K562 (cell line): ENCODE measurements at regions not wholly inside any gene's neighbourhood (a gene's known extent, or its start where the extent isn't known, plus 50 kb on each side); places are given as distances from the start of the nearest gene placed in this dataset.

Experiments
- ATAC-seq: fragments of 200-7000 bp; cut with Tn5 transposase; 3 replicates; pipeline ENCODE4 v1.9.1; 2020; ENCODE audit warnings: moderate library complexity
- BruUV-seq: library from RNA; stranded (reverse); fragments of 400-500 nt; replicated peaks from 2 replicates; lab custom pipeline; 2021; lab: Mats Ljungman, UMichigan
- CTCF ChIA-PET: fragments of 300-600 bp; formaldehyde crosslinking; extraction: SDS; loops from one replicate; lab custom pipeline; 2021; ENCODE audit warnings: low intra/inter-chr PET ratio; lab: Yijun Ruan, JAX
- POLR2A ChIA-PET: fragments of 300-600, 350-650 bp; sonication (Branson Sonifier 250); formaldehyde crosslinking; extraction: SDS; loops from one replicate; lab custom pipeline; 2021; ENCODE audit warnings: antibody characterized with exemption, inconsistent platforms; lab: Yijun Ruan, JAX
- DNase-seq, 4 experiments: peaks; one replicate each; pipeline versions ENCODE4 v3.0.0 to v3.0.0-alpha.2; 2011 to 2018; ENCODE audit warnings: low spot score in 3 of 4, mixed read lengths in 3 of 4; ENCODE audit errors: extremely low read depth in 1 of 4
- FAIRE-seq: peaks from 2 replicates; lab custom pipeline; 2011; peaks lifted over from hg19 to GRCh38; lab: Jason Lieb, UNC
- H2AFZ ChIP-seq: 2 replicates; pipeline ENCODE4 v1.6.0; 2011; ENCODE audit warnings: low read depth, low read length, control low read depth, inconsistent platforms
- H3K27ac ChIP-seq: fragments of 200-600 bp; 3 replicates; pipeline ENCODE4 v1.8.0; 2011; ENCODE audit warnings: low read depth, mild to moderate bottlenecking, control low read depth, inconsistent platforms, low read length, moderate library complexity, mixed read lengths; ENCODE audit errors: extremely low read depth
- H3K27me3 ChIP-seq, 2 experiments: fragments of 300-600 bp in 1 of 2; 2 replicates in 1 of 2; 3 replicates in 1 of 2; pipeline versions ENCODE4 v1.6.0 to v1.8.0; 2011; ENCODE audit warnings: inconsistent platforms in 2 of 2, low read length in 2 of 2, mild to moderate bottlenecking in 1 of 2, mixed read lengths in 1 of 2, moderate library complexity in 1 of 2; ENCODE audit not compliant: control insufficient read depth in 2 of 2, insufficient read depth in 2 of 2
- H3K36me3 ChIP-seq: fragments of 300-600 bp; 3 replicates; pipeline ENCODE4 v1.8.0; 2011; ENCODE audit warnings: mild to moderate bottlenecking, low read length, inconsistent platforms; ENCODE audit not compliant: control insufficient read depth, insufficient read depth
- H3K4me1 ChIP-seq, 2 experiments: fragments of 200-600 bp in 1 of 2; replicated peaks in 1 of 2; 2 replicates in 1 of 2; 3 replicates in 1 of 2; pipeline versions ENCODE4 v1.5.1 to v1.8.0; 2011; ENCODE audit warnings: inconsistent platforms in 2 of 2, low read length in 2 of 2, mild to moderate bottlenecking in 1 of 2, mixed read lengths in 1 of 2, moderate library complexity in 1 of 2; ENCODE audit not compliant: control insufficient read depth in 2 of 2, insufficient read depth in 2 of 2
- H3K4me2 ChIP-seq: 2 replicates; pipeline ENCODE4 v1.6.1; 2011; ENCODE audit warnings: low read length, control low read depth, inconsistent platforms, mixed read lengths; ENCODE audit not compliant: insufficient read depth
- H3K4me3 ChIP-seq: fragments of 200-600 bp; sonication (generic), shearing (Covaris generic); 2 replicates; pipeline ENCODE4 v1.5.1; 2016; ENCODE audit warnings: control low read depth, inconsistent platforms
- H3K79me2 ChIP-seq: fragments of 200-600 bp; 3 replicates; pipeline ENCODE4 v1.8.0; 2011; ENCODE audit warnings: low read length, inconsistent platforms; ENCODE audit not compliant: control insufficient read depth, insufficient read depth
- H3K9ac ChIP-seq, 2 experiments: 2 replicates each; pipeline versions ENCODE4 v1.6.0 to v1.6.1; 2011; ENCODE audit warnings: low read depth in 2 of 2, low read length in 2 of 2, control low read depth in 1 of 2, inconsistent platforms in 1 of 2, mild to moderate bottlenecking in 1 of 2, mixed read lengths in 1 of 2; ENCODE audit not compliant: insufficient read depth in 1 of 2
- H3K9me1 ChIP-seq: one replicate; pipeline ENCODE4 v1.6.0; 2011; ENCODE audit warnings: inconsistent platforms, mild to moderate bottlenecking, low read length, moderate library complexity; ENCODE audit not compliant: control insufficient read depth, insufficient read depth
- H3K9me3 ChIP-seq: replicated peaks from 2 replicates; pipeline ENCODE4 v1.5.1; 2011; ENCODE audit warnings: low read depth, low read length, inconsistent platforms; ENCODE audit not compliant: control insufficient read depth, insufficient read depth
- H4K20me1 ChIP-seq: replicated peaks from 2 replicates; pipeline ENCODE4 v1.6.1; 2011; ENCODE audit warnings: low read length, inconsistent platforms, mixed read lengths; ENCODE audit not compliant: control insufficient read depth, insufficient read depth
- ATF1 ChIP-seq, 2 experiments: fragments of 450-650 bp in 1 of 2; IDR thresholded peaks; 2 replicates each; pipeline ENCODE4 v1.6.1; 2016; ENCODE audit warnings: missing compliant biosample characterization in 1 of 2, missing genetic modification characterization in 1 of 2
- ATF4 ChIP-seq: fragments of 450-650 bp; formaldehyde crosslinking; IDR thresholded peaks from 2 replicates; pipeline ENCODE4 v1.4.0; 2022; ENCODE audit warnings: mild to moderate bottlenecking, moderate library complexity
- CBX2 ChIP-seq: fragments of 200-600 bp; sonication (generic); IDR thresholded peaks from one replicate; pipeline ENCODE4 v1.6.1; 2012; ENCODE audit warnings: mild to moderate bottlenecking, low read length, inconsistent platforms; ENCODE audit not compliant: insufficient read depth, poor library complexity, severe bottlenecking
- DDX20 ChIP-seq: fragments of 450-650 bp; IDR thresholded peaks from 2 replicates; pipeline ENCODE4 v1.6.1; 2016; ENCODE audit warnings: missing genetic modification characterization, low read depth, mild to moderate bottlenecking, missing compliant biosample characterization, moderate library complexity
- ESRRA ChIP-seq: fragments of 450-650 bp; IDR thresholded peaks from 2 replicates; pipeline ENCODE4 v1.6.1; 2014; ENCODE audit warnings: low read depth, mild to moderate bottlenecking, moderate library complexity, borderline replicate concordance
- ILK ChIP-seq: fragments of 450-650 bp; IDR thresholded peaks from 2 replicates; pipeline ENCODE4 v1.6.1; 2016; ENCODE audit warnings: missing genetic modification characterization, low read depth, mild to moderate bottlenecking, missing compliant biosample characterization, moderate library complexity, borderline replicate concordance
- MIER1 ChIP-seq: fragments of 450-650 bp; IDR thresholded peaks from 2 replicates; pipeline ENCODE4 v1.6.1; 2016; ENCODE audit warnings: antibody characterized with exemption, mild to moderate bottlenecking, low read depth
- NFIX ChIP-seq: fragments of 250-450 bp; sonication (Bioruptor Pico); IDR thresholded peaks from 2 replicates; pipeline ENCODE4 v1.4.0; 2020; ENCODE audit warnings: low read depth, mild to moderate bottlenecking, moderate library complexity
- NFRKB ChIP-seq: fragments of 450-650 bp; IDR thresholded peaks from 2 replicates; pipeline ENCODE4 v1.6.1; 2016; ENCODE audit warnings: low read depth
- NR3C1 ChIP-seq: sonication (generic); formaldehyde crosslinking; IDR thresholded peaks from 2 replicates; pipeline ENCODE4 v1.8.1; 2022; ENCODE audit warnings: missing genetic modification reagents
- NUFIP1 ChIP-seq: fragments of 450-650 bp; IDR thresholded peaks from 2 replicates; pipeline ENCODE4 v1.6.1; 2018; ENCODE audit not compliant: partially characterized antibody
- SMAD4 ChIP-seq: fragments of 250-450 bp; sonication (Bioruptor Pico); conservative IDR thresholded peaks from 2 replicates; pipeline ENCODE4 v1.8.0; 2021; ENCODE audit warnings: inconsistent platforms, mild to moderate bottlenecking, moderate library complexity
- SMARCA4 ChIP-seq: fragments of 450-650 bp; IDR thresholded peaks from 2 replicates; pipeline ENCODE4 v1.6.1; 2016
- TAL1 ChIP-seq: fragments of 450-650 bp; IDR thresholded peaks from 2 replicates; pipeline ENCODE4 v1.6.1; 2016; ENCODE audit warnings: mild to moderate bottlenecking
- ZNF146 ChIP-seq: IDR thresholded peaks from one replicate; pipeline ENCODE4 v1.6.1; 2018; ENCODE audit warnings: missing compliant biosample characterization; ENCODE audit not compliant: unreplicated experiment
- ZNF253 ChIP-seq: fragments of 250-450 bp; sonication (Bioruptor Pico); conservative IDR thresholded peaks from 2 replicates; pipeline ENCODE4 v1.6.1; 2021; ENCODE audit warnings: mild to moderate bottlenecking
- ZNF398 ChIP-seq: fragments of 250-450 bp; sonication (Bioruptor Pico); IDR thresholded peaks from 2 replicates; pipeline ENCODE4 v1.8.0; 2021; ENCODE audit warnings: moderate library complexity, mild to moderate bottlenecking, inconsistent platforms
- ZNF436 ChIP-seq: fragments of 250-450, 450-650 bp; sonication (Bioruptor Pico); formaldehyde crosslinking; IDR thresholded peaks from 2 replicates; pipeline ENCODE4 v1.7.0; 2020; ENCODE audit warnings: mild to moderate bottlenecking
- ZNF639 ChIP-seq, 2 experiments: fragments of 200-800 bp in 1 of 2; sonication (Bioruptor generic) in 1 of 2; sonication (generic) in 1 of 2; formaldehyde crosslinking in 1 of 2; IDR thresholded peaks in 1 of 2; conservative IDR thresholded peaks in 1 of 2; 2 replicates each; pipeline versions ENCODE4 v1.5.0 to v1.6.1; 2016 to 2020; ENCODE audit warnings: missing compliant biosample characterization in 1 of 2, missing genetic modification characterization in 1 of 2, missing genetic modification reagents in 1 of 2
- ZNF766 ChIP-seq: fragments of 200-800 bp; sonication (Bioruptor generic); conservative IDR thresholded peaks from 2 replicates; pipeline ENCODE4 v1.6.1; 2016; ENCODE audit warnings: missing genetic modification characterization, missing compliant biosample characterization
- WGBS: fragments of 100-300 bp; shearing (Covaris generic); methylation state at CpG from one replicate; pipeline ENCODE4 v1.1.6; 2016; ENCODE audit warnings: low coverage, mixed read lengths; ENCODE audit not compliant: insufficient coverage; ENCODE audit errors: missing lambda C conversion rate; 5-methylcytosine and 5-hydroxymethylcytosine counted together
- in situ Hi-C: fragments of 300-500 bp; cut with MboI; formaldehyde crosslinking; loops from 4 replicates; pipeline ENCODE4 v1.15.0; 2018; ENCODE audit warnings: inconsistent platforms, mixed read lengths
- intact Hi-C: fragments of 100-400 bp; cut with micrococcal nuclease; formaldehyde crosslinking; loops from 2 replicates; pipeline ENCODE4 v1.14.2; 2022

- Histone ChIP-seq H3K4me3 (no peak overlapping the region), H3K27ac (no peak overlapping the region), H3K79me2 (no peaks in the 10 kb centered on the region), H3K9me1 (no peaks in the 10 kb centered on the region), H4K20me1 (no peaks in the 10 kb centered on the region), H3K4me1 (no peaks in the 10 kb centered on the region), H3K9ac (no peak overlapping the region), H3K9me3 (no peaks in the 10 kb centered on the region), H3K4me2 (no peak overlapping the region), H3K27me3 (peaks cover 0 to 6% of the 10 kb centered on the region in 2 experiments; a peak in 1 of 5 replicates), H3K36me3 (no peaks in the 10 kb centered on the region), H2AFZ (no peak overlapping the region)
- intact Hi-C loops (no loop called here), in situ Hi-C loops (no loop called here)
- no TSS peak for BruUV-seq
- DNase-seq (no peak), FAIRE-seq (no peak), ATAC-seq (no peak)
- TF ChIP-seq ZNF398, result no peak
- TF ChIP-seq NUFIP1, result no peak
- no peak for TF ChIP-seq ZNF253 (CRISPR knock-in tag)
- TF ChIP-seq SMARCA4, result no peak
- no peak for TF ChIP-seq ZNF639 (CRISPR knock-in tag; conservative IDR thresholded peaks at IDR 0.05 in 1 of 2, IDR thresholded peaks at IDR 0.05 in 1 of 2)
- no peak for TF ChIP-seq ESRRA
- no peak for TF ChIP-seq ZNF146 (CRISPR knock-in tag)
- TF ChIP-seq ATF1 (CRISPR knock-in tag; IDR thresholded peaks at IDR 0.05), result no peak
- no peak for TF ChIP-seq ATF1 (tag; IDR thresholded peaks at IDR 0.05)
- TF ChIP-seq ATF4 (CRISPR knock-in tag), result no peak
- no peak for TF ChIP-seq NR3C1 (CRISPR knock-in tag)
- no peak for TF ChIP-seq CBX2
- TF ChIP-seq MIER1, result no peak
- no peak for TF ChIP-seq NFIX
- no peak for TF ChIP-seq NFRKB
- no peak for TF ChIP-seq ILK (tag)
- no peak for TF ChIP-seq ZNF436 (CRISPR knock-in tag)
- TF ChIP-seq TAL1, result no peak
- no peak for TF ChIP-seq SMAD4 (CRISPR knock-in tag)
- no peak for TF ChIP-seq ZNF766 (CRISPR knock-in tag)
- TF ChIP-seq DDX20, result no peak
- WGBS, result 2% methylated on average over 7 of the region's 7 CpGs
- ChIA-PET CTCF (no interaction called here), POLR2A (no interaction called here)
Measured at GRCh38 chr16:5598793-5599192, 501.2 kb upstream of the EEF2KMT start.
